Colonic mucosa (tissue), 4 donors: ENCODE measurements at regions not wholly inside any gene's neighbourhood (a gene's known extent, or its start where the extent isn't known, plus 50 kb on each side); places are given as distances from the start of the nearest gene placed in this dataset.
"Not testable (repeated sequence)": the region's sequence is repeated elsewhere in the genome, so short reads cannot be mapped to it uniquely, and the experiment has no call there.

Experiments used
- DNase-seq: peaks from one replicate; pipeline ENCODE4 v3.0.0-alpha.2; 2020
- H3K27ac ChIP-seq: fragments of 200-600 bp; one replicate; pipeline ENCODE4 v1.8.0; 2021
- H3K27me3 ChIP-seq: fragments of 200-600 bp; one replicate; pipeline ENCODE4 v1.8.0; 2021
- H3K36me3 ChIP-seq: fragments of 200-600 bp; one replicate; pipeline ENCODE4 v1.8.0; 2021
- H3K4me1 ChIP-seq: fragments of 200-600 bp; one replicate; pipeline ENCODE4 v1.8.0; 2021; ENCODE audit warnings: mild to moderate bottlenecking
- H3K4me3 ChIP-seq: fragments of 200-600 bp; one replicate; pipeline ENCODE4 v1.8.0; 2021
- H3K9ac ChIP-seq, 2 donors: one replicate each; pipeline ENCODE4 v1.7.0; 2013; ENCODE audit warnings: control low read depth in 2 of 2, low read depth in 2 of 2, low read length in 2 of 2
- H3K9me3 ChIP-seq: fragments of 200-600 bp; one replicate; pipeline ENCODE4 v1.8.0; 2021
- CTCF ChIP-seq: fragments of 200-600 bp; IDR thresholded peaks from one replicate; pipeline ENCODE4 v1.8.0; 2022; ENCODE audit warnings: antibody characterized with exemption, mild to moderate bottlenecking
- intact Hi-C: fragments of 100-400 bp; cut with DNase I; formaldehyde crosslinking; loops from one replicate; pipeline ENCODE4 v1.14.1; 2022
- donor health status: healthy.
- donor health status: DM: no; HTN: no; CAD: no.
- donor health status: DM: no; HTN: no; CAD: no.

- H3K4me1 ChIP-seq, result no peaks in the 10 kb centered on the region
- no peak overlapping the region for H3K9ac ChIP-seq
- H3K4me3 ChIP-seq, result no peak overlapping the region
- no peak for TF ChIP-seq CTCF
- no peak overlapping the region for H3K27ac ChIP-seq
- no peak for DNase-seq
- no peaks in the 10 kb centered on the region for H3K9me3 ChIP-seq
- H3K27me3 ChIP-seq, result no peaks in the 10 kb centered on the region
- intact Hi-C loops, result no loop called here
- no peaks in the 10 kb centered on the region for H3K36me3 ChIP-seq
These were observed 63.3 kb upstream of the AGAP1 start for GRCh38 chr2:235430366-235431083.

GRCh38 chr2:235432741-235433520 is 60.9 kb upstream of the AGAP1 start:
- no peak for DNase-seq
- no peaks in the 10 kb centered on the region for H3K27me3 ChIP-seq
- H3K36me3 ChIP-seq, result no peaks in the 10 kb centered on the region
- H3K4me1 ChIP-seq, result no peaks in the 10 kb centered on the region
- no peak overlapping the region for H3K9ac ChIP-seq
- H3K9me3 ChIP-seq, result no peaks in the 10 kb centered on the region
- H3K27ac ChIP-seq, result no peak overlapping the region
- intact Hi-C loops, result no loop called here
- H3K4me3 ChIP-seq, result no peak overlapping the region
- no peak for TF ChIP-seq CTCF

- intact Hi-C loops, result no loop called here
- no peaks in the 10 kb centered on the region for H3K36me3 ChIP-seq
- H3K4me3 ChIP-seq, result no peak overlapping the region
- H3K27me3 ChIP-seq, result no peaks in the 10 kb centered on the region
- no peak for TF ChIP-seq CTCF
- H3K27ac ChIP-seq, result no peak overlapping the region
- no peaks in the 10 kb centered on the region for H3K4me1 ChIP-seq
- H3K9me3 ChIP-seq, result no peaks in the 10 kb centered on the region
- no peak overlapping the region for H3K9ac ChIP-seq
- peak; percentile 32 for DNase-seq
These were observed 60.0 kb upstream of the AGAP1 start for GRCh38 chr2:235433860-235434259.

- no peak overlapping the region for H3K9ac ChIP-seq
- TF ChIP-seq CTCF, result no peak
- no peak for DNase-seq
- H3K9me3 ChIP-seq, result no peaks in the 10 kb centered on the region
- no peaks in the 10 kb centered on the region for H3K27me3 ChIP-seq
- H3K4me3 ChIP-seq, result no peak overlapping the region
- intact Hi-C loops, result no loop called here
- H3K36me3 ChIP-seq, result no peaks in the 10 kb centered on the region
- H3K27ac ChIP-seq, result no peak overlapping the region
- no peaks in the 10 kb centered on the region for H3K4me1 ChIP-seq
These were observed 53.7 kb upstream of the AGAP1 start for GRCh38 chr2:235439959-235440662.

- DNase-seq, H3K9ac ChIP-seq, H3K4me1 ChIP-seq, H3K4me3 ChIP-seq, H3K27me3 ChIP-seq, intact Hi-C loops, H3K36me3 ChIP-seq, H3K27ac ChIP-seq, H3K9me3 ChIP-seq: not testable (repeated sequence)
These were observed 50.3 kb upstream of the AGAP1 start for GRCh38 chr2:235443580-235443979.
